Cardiac muscle cell (in vitro differentiated cells and primary cell): ENCODE measurements at regions not wholly inside any gene's neighbourhood (a gene's known extent, or its start where the extent isn't known, plus 50 kb on each side); places are given as distances from the start of the nearest gene placed in this dataset.
A peak's percentile ranks its signal among the peaks of the same experiment; 100 is the strongest.

ENCODE experiments used
- DNase-seq, 2 donors: peaks; one replicate each; pipeline versions ENCODE4 v3.0.0 to v3.0.0-alpha.2; 2010 to 2017; ENCODE audit warnings: low read depth in 1 of 2, low spot score in 1 of 2
- H3K27ac ChIP-seq: fragments of 200-600 bp; sonication (generic); 2 replicates; pipeline ENCODE4 v1.5.1; 2016
- H3K27me3 ChIP-seq: fragments of 200-600 bp; sonication (generic); 2 replicates; pipeline ENCODE4 v1.6.0; 2016; ENCODE audit warnings: control low read depth
- H3K36me3 ChIP-seq: fragments of 200-600 bp; sonication (generic); 2 replicates; pipeline ENCODE4 v1.5.1; 2016; ENCODE audit warnings: control low read depth
- H3K4me1 ChIP-seq: fragments of 200-600 bp; sonication (generic); 2 replicates; pipeline ENCODE4 v1.8.1; 2017; ENCODE audit warnings: low read depth, mild to moderate bottlenecking, mixed run types
- H3K4me3 ChIP-seq: fragments of 200-600 bp; sonication (generic); 2 replicates; pipeline ENCODE4 v1.5.1; 2016; ENCODE audit warnings: mild to moderate bottlenecking
- H3K9me3 ChIP-seq: fragments of 200-600 bp; sonication (generic); 2 replicates; pipeline ENCODE4 v1.5.1; 2017; ENCODE audit warnings: low read depth, mild to moderate bottlenecking, control low read depth
- TF ChIP-seq, protein P1 (sequence below): IDR thresholded peaks from 2 replicates; pipeline ENCODE4 v1.5.1; 2012; ENCODE audit warnings: low read depth, mild to moderate bottlenecking, low read length

DNA sequence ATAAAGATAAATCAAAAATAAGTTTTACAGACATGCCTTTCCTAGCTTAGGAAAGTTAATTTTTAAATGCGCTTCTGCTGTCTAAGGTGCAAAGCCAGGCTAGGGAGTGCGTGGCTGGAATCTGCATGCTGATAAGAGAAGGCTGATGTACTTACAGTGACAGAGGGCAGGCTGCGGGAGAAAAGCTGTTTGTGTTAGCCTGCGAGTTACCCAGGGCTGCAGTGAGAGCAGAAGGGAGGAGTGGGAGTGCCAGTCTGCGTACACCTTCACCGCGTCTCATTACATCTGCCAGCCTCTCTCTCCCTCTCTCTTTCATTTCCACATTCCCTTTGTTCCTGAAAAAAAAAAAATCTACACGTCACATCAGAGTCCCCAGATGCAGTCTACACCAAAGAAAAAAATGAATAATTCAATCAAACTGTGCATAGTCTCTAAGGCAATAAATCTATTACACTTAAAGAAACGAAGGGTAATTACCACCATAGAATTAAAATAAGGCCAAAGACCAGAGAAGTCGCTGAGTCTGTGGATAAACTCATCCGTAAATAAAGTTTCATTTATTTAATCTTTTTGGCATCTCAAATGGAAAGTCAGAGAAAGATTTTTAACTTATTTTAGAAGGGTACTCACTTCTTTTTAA, 126.4 kb upstream of the C11orf58 start:
- DNase-seq = peak in 1 of 2 donors; percentile 61
- Histone ChIP-seq H3K9me3 (no peaks in the 10 kb centered on the region), H3K4me1 (peaks cover 10% of the 10 kb centered on the region), H3K27ac (no peak overlapping the region), H3K27me3 (peaks cover 94% of the 10 kb centered on the region), H3K36me3 (no peaks in the 10 kb centered on the region), H3K4me3 (no peak overlapping the region)
- TF ChIP-seq, protein P1, sequence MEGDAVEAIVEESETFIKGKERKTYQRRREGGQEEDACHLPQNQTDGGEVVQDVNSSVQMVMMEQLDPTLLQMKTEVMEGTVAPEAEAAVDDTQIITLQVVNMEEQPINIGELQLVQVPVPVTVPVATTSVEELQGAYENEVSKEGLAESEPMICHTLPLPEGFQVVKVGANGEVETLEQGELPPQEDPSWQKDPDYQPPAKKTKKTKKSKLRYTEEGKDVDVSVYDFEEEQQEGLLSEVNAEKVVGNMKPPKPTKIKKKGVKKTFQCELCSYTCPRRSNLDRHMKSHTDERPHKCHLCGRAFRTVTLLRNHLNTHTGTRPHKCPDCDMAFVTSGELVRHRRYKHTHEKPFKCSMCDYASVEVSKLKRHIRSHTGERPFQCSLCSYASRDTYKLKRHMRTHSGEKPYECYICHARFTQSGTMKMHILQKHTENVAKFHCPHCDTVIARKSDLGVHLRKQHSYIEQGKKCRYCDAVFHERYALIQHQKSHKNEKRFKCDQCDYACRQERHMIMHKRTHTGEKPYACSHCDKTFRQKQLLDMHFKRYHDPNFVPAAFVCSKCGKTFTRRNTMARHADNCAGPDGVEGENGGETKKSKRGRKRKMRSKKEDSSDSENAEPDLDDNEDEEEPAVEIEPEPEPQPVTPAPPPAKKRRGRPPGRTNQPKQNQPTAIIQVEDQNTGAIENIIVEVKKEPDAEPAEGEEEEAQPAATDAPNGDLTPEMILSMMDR = no peak

DNA sequence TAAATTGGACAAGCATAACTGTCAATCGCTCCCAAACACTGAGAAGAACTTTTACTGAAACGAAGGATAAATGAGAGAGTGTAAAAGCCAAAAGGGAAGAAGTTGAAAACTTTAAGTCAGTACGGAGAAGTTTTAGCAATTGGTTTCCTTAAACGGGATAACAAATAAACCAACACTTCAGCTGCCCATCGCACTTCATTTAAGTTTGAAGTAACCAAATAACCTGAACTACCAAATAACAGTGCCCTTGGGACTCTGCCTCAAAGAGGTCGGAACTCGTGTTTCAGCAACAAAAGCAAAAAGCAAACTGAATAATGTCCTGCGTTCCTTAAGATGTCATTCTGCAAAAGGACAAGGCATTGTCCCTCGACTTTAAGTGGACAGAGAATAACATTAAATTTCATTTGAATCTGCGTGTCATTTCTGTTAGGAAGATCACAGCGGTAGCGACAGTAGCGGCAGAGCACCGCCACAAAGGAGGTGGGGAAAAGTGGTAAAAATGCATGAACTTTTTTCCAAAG, 127.0 kb upstream of the C11orf58 start:
- TF ChIP-seq, protein P1 = no peak
- Histone ChIP-seq H3K27me3 (peaks cover 92% of the 10 kb centered on the region), H3K36me3 (no peaks in the 10 kb centered on the region), H3K4me3 (no peak overlapping the region), H3K27ac (no peak overlapping the region), H3K9me3 (no peaks in the 10 kb centered on the region), H3K4me1 (peaks cover 10% of the 10 kb centered on the region)
- no peak for DNase-seq

DNA sequence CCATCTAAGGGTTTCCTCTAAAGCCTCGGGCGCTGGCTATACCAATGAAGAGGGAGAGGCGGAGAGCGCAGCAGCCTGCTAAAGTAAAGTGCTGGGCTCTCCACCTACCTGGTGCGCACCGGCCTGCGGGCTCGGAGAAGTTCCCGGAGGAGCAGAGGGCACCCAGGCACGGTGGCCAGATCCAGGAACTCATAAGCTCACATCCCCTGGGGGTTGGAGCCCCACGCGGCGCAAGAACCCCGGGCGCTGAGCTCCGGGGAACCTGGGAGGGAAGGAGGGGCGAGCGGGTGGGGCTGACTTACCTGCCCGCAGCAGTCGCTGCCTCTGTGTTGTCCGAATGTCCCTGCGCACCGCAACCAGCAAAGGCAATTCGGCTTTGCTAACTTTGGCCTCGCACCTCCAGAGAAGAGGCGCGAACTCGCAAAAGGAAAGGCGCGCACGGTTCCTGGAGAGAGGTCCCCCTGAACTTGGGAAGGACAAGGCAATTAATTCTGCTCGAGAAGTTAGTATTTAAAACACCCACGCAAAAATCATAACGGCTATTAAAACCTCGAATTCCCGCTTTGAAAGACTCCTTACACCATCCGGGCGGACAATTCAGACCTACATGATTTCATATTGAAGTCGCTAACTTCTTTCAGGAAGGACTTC, 127.6 kb upstream of the C11orf58 start:
- no peak overlapping the region for H3K4me3 ChIP-seq

DNA sequence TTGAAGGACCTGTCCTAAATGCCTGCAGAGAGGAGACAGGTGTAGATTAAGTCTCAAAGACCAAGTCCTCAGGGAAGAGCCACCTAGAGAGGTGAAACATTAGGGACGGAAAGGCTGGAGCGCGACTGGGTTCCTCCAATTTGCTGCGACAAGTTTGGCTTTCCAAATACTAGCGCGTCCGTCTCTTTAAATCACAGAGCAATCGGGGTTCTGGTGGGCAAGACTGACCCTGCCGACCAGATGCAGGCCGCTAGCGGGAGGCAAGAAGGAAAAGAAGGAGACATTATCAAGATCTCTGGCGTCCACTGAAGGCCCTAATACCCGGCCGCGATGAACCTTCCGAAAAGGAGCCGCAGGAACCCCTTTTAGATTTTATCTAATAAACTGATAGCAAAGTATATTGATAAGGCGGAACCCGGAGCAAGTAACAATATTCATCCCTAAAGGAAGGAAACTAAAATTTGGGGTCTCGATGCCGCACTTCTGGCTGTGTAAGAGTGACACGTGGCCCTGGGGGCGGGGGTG, 128.2 kb upstream of the C11orf58 start:
- Histone ChIP-seq H3K36me3 (no peaks in the 10 kb centered on the region), H3K4me1 (peaks cover 10% of the 10 kb centered on the region), H3K27ac (no peak overlapping the region), H3K27me3 (peaks cover 80% of the 10 kb centered on the region), H3K9me3 (no peaks in the 10 kb centered on the region), H3K4me3 (no peak overlapping the region)
- no peak for DNase-seq
- TF ChIP-seq, protein P1 = no peak

More for the DNA sequence above, 127.6 kb upstream of the C11orf58 start:
- no peak overlapping the region for H3K27ac ChIP-seq
- TF ChIP-seq, protein P1 = no peak
- peak in 1 of 2 donors; percentile 19 for DNase-seq
- H3K36me3 ChIP-seq = no peaks in the 10 kb centered on the region
- peaks cover 10% of the 10 kb centered on the region for H3K4me1 ChIP-seq
- no peaks in the 10 kb centered on the region for H3K9me3 ChIP-seq
- peaks cover 86% of the 10 kb centered on the region for H3K27me3 ChIP-seq

DNA sequence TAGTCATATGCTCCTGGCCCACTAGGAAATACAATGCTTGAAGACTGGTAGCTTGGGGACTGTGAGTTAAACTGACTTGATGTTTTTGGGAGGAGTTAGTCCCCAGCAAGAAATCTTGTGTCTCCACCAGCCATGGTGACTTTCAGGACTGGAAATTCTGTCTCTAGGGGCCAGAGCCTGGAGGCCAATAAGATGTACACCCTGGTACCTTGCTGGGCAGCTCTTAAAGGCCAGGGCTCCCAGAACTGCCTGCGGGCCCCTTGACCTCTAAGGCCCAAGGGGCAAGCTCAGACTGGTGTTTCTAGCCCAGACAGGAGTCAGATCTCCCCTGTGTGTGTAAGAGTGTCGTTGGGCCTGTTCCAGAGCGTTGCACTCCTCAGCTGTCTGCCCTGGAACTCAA, 128.7 kb upstream of the C11orf58 start:
- no peak overlapping the region for H3K4me3 ChIP-seq
- no peak overlapping the region for H3K27ac ChIP-seq
- H3K36me3 ChIP-seq = no peaks in the 10 kb centered on the region
- no peak for DNase-seq
- peaks cover 75% of the 10 kb centered on the region for H3K27me3 ChIP-seq
- H3K9me3 ChIP-seq = no peaks in the 10 kb centered on the region
- peaks cover 10% of the 10 kb centered on the region for H3K4me1 ChIP-seq
- TF ChIP-seq, protein P1 = no peak
